ENCODE measurements at regions not wholly inside any gene's neighbourhood (a gene's known extent, or its start where the extent isn't known, plus 50 kb on each side); places are given as distances from the start of the nearest gene placed in this dataset.

GRCh38 chr5:56449071-56449640 lies 216.0 kb upstream of the ANKRD55 start:
- Mint-ChIP-seq H3K27me3 (ENCODE audit: low read depth) (peaks cover 13% of the 10 kb centered on the region), H3K27ac (no peak overlapping the region), H3K4me1 (ENCODE audit: low read depth) (no peaks in the 10 kb centered on the region), H3K9me3 (no peaks in the 10 kb centered on the region), H3K4me3 (no peak overlapping the region), H3K36me3 (ENCODE audit: low read depth) (no peaks in the 10 kb centered on the region)

- no peaks in the 10 kb centered on the region for H3K9me3 Mint-ChIP-seq
- H3K27me3 Mint-ChIP-seq (ENCODE audit: low read depth), result peaks cover 16% of the 10 kb centered on the region
- H3K4me3 Mint-ChIP-seq, result no peak overlapping the region
- H3K4me1 Mint-ChIP-seq (ENCODE audit: low read depth), result no peaks in the 10 kb centered on the region
- no peaks in the 10 kb centered on the region for H3K36me3 Mint-ChIP-seq (ENCODE audit: low read depth)
- no peak overlapping the region for H3K27ac Mint-ChIP-seq
These were observed 214.5 kb upstream of the ANKRD55 start for GRCh38 chr5:56447656-56448055.

- Mint-ChIP-seq H3K4me1 (ENCODE audit: low read depth) (no peaks in the 10 kb centered on the region), H3K4me3 (no peak overlapping the region), H3K36me3 (ENCODE audit: low read depth) (no peaks in the 10 kb centered on the region), H3K27me3 (ENCODE audit: low read depth) (peaks cover 16% of the 10 kb centered on the region), H3K9me3 (no peaks in the 10 kb centered on the region), H3K27ac (no peak overlapping the region)
These were observed 214.1 kb upstream of the ANKRD55 start for GRCh38 chr5:56447232-56447631.

DNA sequence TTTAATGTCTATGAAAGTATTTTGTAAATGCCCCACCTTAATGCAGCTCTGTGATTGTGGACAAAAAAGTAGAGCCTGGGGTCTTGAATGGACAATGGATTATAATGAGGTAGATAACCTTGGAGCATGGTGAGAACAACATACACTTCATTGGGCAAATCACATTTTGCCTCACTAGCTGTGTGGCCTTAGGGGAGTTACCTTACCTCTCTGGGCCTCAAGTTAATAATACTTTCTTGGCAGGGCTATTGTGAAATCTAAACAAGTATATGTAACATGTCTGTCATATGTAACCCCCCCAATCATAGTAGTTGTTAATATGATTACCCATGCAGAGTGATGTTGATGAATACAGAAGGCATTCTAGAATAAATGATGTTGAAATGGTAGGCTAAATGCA lies 213.6 kb upstream of the ANKRD55 start:
- H3K36me3 Mint-ChIP-seq (ENCODE audit: low read depth), result no peaks in the 10 kb centered on the region
- no peaks in the 10 kb centered on the region for H3K4me1 Mint-ChIP-seq (ENCODE audit: low read depth)
- peaks cover 16% of the 10 kb centered on the region for H3K27me3 Mint-ChIP-seq (ENCODE audit: low read depth)
- no peak overlapping the region for H3K4me3 Mint-ChIP-seq
- no peaks in the 10 kb centered on the region for H3K9me3 Mint-ChIP-seq
- no peak overlapping the region for H3K27ac Mint-ChIP-seq

DNA sequence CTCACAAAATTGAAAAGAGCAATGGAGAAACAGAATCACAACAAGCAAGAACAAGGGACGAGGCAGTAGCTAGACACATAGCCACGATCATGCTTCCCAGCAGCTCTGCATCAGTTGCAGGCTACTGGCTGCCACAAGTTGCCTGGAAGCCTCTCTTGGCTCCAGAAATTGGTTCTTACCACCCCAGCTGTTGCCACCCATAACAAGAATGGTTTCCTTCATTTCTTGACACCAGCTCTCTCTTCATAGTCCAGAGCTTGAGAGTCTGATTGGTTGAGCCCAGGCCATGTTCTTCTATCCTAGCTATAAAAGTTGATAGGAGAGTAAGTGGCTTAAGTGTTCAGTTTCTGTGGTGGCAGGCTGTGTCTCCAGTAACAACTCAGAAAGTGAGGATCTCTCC lies 210.7 kb upstream of the ANKRD55 start:
- H3K4me3 Mint-ChIP-seq, result no peak overlapping the region
- H3K9me3 Mint-ChIP-seq, result no peaks in the 10 kb centered on the region
- H3K36me3 Mint-ChIP-seq (ENCODE audit: low read depth), result no peaks in the 10 kb centered on the region
- H3K4me1 Mint-ChIP-seq (ENCODE audit: low read depth), result no peaks in the 10 kb centered on the region
- no peak overlapping the region for H3K27ac Mint-ChIP-seq
- H3K27me3 Mint-ChIP-seq (ENCODE audit: low read depth), result peaks cover 17% of the 10 kb centered on the region

GRCh38 chr5:56440871-56441740 lies 208.0 kb upstream of the ANKRD55 start:
- Mint-ChIP-seq H3K27ac (no peak overlapping the region), H3K4me1 (ENCODE audit: low read depth) (peaks cover 4% of the 10 kb centered on the region), H3K4me3 (no peak overlapping the region), H3K27me3 (ENCODE audit: low read depth) (peaks cover 12% of the 10 kb centered on the region), H3K9me3 (no peaks in the 10 kb centered on the region), H3K36me3 (ENCODE audit: low read depth) (no peaks in the 10 kb centered on the region)

GRCh38 chr5:56434986-56435385 lies 201.9 kb upstream of the ANKRD55 start:
- Mint-ChIP-seq H3K9me3 (peaks cover 5% of the 10 kb centered on the region), H3K27me3 (ENCODE audit: low read depth) (no peaks in the 10 kb centered on the region), H3K27ac (no peak overlapping the region), H3K4me1 (ENCODE audit: low read depth) (peaks cover 4% of the 10 kb centered on the region), H3K36me3 (ENCODE audit: low read depth) (peaks cover 2% of the 10 kb centered on the region), H3K4me3 (no peak overlapping the region)

DNA sequence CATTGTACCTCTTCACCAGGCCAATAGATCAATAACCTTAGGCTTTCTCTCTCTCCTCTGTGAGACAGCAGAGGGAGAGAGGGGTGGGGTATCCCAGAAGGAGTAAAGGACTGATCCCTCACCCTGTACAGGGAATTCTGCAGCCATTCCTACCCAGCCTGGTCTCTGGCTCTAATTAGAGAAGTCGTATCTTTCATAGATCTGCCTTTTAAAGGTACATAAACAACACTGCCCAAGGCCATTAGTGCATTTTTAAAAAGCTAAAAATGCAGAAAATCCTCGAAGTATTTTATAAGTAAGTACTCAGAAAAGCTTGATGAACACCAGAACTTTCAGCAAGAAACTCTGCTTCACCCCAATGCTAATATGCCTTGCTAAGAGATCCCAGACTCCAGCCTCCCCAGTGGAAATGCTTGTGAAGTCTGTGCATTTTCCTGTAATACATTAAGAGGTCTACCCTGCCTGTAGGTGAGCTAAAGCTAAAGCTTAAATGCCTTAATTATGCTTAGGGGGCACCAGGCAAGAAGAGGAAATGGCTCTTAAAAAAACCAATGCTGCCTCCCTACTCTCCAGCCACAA lies 200.0 kb upstream of the ANKRD55 start:
- H3K4me1 Mint-ChIP-seq (ENCODE audit: low read depth), result peaks cover 4% of the 10 kb centered on the region
- peaks cover 2% of the 10 kb centered on the region for H3K36me3 Mint-ChIP-seq (ENCODE audit: low read depth)
- no peak overlapping the region for H3K4me3 Mint-ChIP-seq
- H3K27me3 Mint-ChIP-seq (ENCODE audit: low read depth), result no peaks in the 10 kb centered on the region
- peaks cover 5% of the 10 kb centered on the region for H3K9me3 Mint-ChIP-seq
- no peak overlapping the region for H3K27ac Mint-ChIP-seq

DNA sequence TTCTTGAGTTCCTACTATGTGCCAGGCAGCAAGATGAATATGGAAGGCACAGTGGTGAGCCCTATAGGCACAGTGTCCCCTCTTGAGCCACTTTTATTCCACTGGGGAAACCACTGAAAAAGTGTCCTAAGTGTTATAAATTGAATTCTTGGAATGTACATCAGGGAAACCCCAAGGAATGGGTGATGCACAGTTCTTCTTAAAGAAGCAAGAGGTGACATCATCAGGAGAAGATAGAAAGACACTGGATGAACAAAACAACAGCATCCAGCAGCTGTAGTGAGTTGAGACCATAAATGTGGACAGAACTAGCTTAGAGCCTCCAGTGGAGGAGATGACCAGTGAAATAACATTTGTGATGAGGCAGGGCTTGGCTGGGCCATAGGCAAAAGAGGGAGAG lies 199.2 kb upstream of the ANKRD55 start:
- H3K36me3 Mint-ChIP-seq (ENCODE audit: low read depth), result peaks cover 2% of the 10 kb centered on the region
- peaks cover 5% of the 10 kb centered on the region for H3K9me3 Mint-ChIP-seq
- H3K27ac Mint-ChIP-seq, result no peak overlapping the region
- H3K4me3 Mint-ChIP-seq, result no peak overlapping the region
- peaks cover 4% of the 10 kb centered on the region for H3K4me1 Mint-ChIP-seq (ENCODE audit: low read depth)
- H3K27me3 Mint-ChIP-seq (ENCODE audit: low read depth), result no peaks in the 10 kb centered on the region

DNA sequence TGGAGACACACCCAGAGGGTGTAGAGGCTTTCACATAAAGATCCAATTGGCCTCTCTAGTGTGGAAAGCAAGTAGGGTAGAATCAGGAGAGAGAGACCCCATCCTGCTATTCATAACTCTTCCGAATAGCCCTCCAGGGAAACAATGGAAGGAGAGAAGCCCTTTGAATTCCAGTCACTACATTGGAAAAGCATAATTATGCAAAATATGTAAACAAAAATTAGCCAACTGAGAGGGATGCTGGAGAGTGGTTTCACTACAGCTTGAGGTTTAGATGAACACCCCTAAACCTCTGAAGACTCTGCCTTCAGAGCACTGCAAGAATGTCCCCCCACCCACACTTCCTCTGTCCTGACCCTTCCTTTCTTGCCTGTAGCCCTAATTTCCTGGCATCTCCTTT lies 197.3 kb upstream of the ANKRD55 start:
- Mint-ChIP-seq H3K27ac (no peak overlapping the region), H3K36me3 (ENCODE audit: low read depth) (peaks cover 2% of the 10 kb centered on the region), H3K4me3 (no peak overlapping the region), H3K27me3 (ENCODE audit: low read depth) (no peaks in the 10 kb centered on the region), H3K4me1 (ENCODE audit: low read depth) (no peaks in the 10 kb centered on the region), H3K9me3 (peaks cover 11% of the 10 kb centered on the region)

DNA sequence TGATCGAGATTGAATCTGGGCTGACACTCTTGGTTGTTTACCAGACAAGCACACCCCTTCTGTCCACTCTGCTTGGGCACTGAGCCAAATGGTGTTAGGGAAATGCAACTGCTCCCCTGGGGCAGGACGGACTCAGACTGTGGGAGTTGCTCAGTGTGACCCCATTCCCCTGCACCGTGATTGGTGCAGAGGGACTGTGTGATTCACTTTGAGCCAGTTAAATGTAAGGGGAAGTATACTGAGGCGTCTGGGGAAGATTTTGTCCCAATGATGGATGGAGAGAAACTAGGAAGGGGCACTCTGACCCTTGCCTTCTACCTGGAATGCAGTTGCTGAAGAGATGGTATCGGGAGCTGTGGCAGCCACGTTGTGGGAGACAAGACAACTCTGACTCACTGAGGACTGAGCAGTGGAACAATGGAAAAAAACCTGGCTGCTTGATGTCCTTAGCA lies 196.0 kb upstream of the ANKRD55 start:
- Mint-ChIP-seq H3K4me1 (ENCODE audit: low read depth) (no peaks in the 10 kb centered on the region), H3K36me3 (ENCODE audit: low read depth) (peaks cover 2% of the 10 kb centered on the region), H3K9me3 (peaks cover 12% of the 10 kb centered on the region), H3K27me3 (ENCODE audit: low read depth) (no peaks in the 10 kb centered on the region), H3K27ac (no peak overlapping the region), H3K4me3 (no peak overlapping the region)

- Mint-ChIP-seq H3K9me3 (peaks cover 10% of the 10 kb centered on the region), H3K36me3 (ENCODE audit: low read depth) (peaks cover 1% of the 10 kb centered on the region), H3K4me1 (ENCODE audit: low read depth) (no peaks in the 10 kb centered on the region), H3K4me3 (no peak overlapping the region), H3K27ac (no peak overlapping the region), H3K27me3 (ENCODE audit: low read depth) (no peaks in the 10 kb centered on the region)
These were observed 193.6 kb upstream of the ANKRD55 start for GRCh38 chr5:56426693-56427092.

GRCh38 chr5:56422076-56422762 lies 189.1 kb upstream of the ANKRD55 start:
- Mint-ChIP-seq H3K9me3 (peaks cover 44% of the 10 kb centered on the region), H3K27me3 (ENCODE audit: low read depth) (no peaks in the 10 kb centered on the region), H3K27ac (no peak overlapping the region), H3K4me3 (no peak overlapping the region), H3K4me1 (ENCODE audit: low read depth) (no peaks in the 10 kb centered on the region), H3K36me3 (ENCODE audit: low read depth) (peaks cover 13% of the 10 kb centered on the region)

- no peaks in the 10 kb centered on the region for H3K27me3 Mint-ChIP-seq (ENCODE audit: low read depth)
- H3K4me3 Mint-ChIP-seq, result no peak overlapping the region
- peaks cover 13% of the 10 kb centered on the region for H3K36me3 Mint-ChIP-seq (ENCODE audit: low read depth)
- H3K9me3 Mint-ChIP-seq, result peaks cover 44% of the 10 kb centered on the region
- no peaks in the 10 kb centered on the region for H3K4me1 Mint-ChIP-seq (ENCODE audit: low read depth)
- no peak overlapping the region for H3K27ac Mint-ChIP-seq
These were observed 188.3 kb upstream of the ANKRD55 start for GRCh38 chr5:56421246-56422075.
